ENCODE measurements at regions not wholly inside any gene's neighbourhood (a gene's known extent, or its start where the extent isn't known, plus 50 kb on each side); places are given as distances from the start of the nearest gene placed in this dataset.

- no peaks in the 10 kb centered on the region for H3K9me3 Mint-ChIP-seq
- DNase-seq (ENCODE audit: low spot score): no peak
- H4K20me1 ChIP-seq (replicated peaks; ENCODE audit: insufficient read depth): no peaks in the 10 kb centered on the region
Measured at GRCh38 chr3:25265284-25265683, 162.8 kb upstream of the RARB start.

More at GRCh38 chr3:25265284-25265683, 162.8 kb upstream of the RARB start:
- Histone ChIP-seq H3K4me3 (no peak overlapping the region), H3K79me2 (replicated peaks; ENCODE audit: insufficient read depth) (no peaks in the 10 kb centered on the region), H3K36me3 (ENCODE audit: insufficient read depth) (no peaks in the 10 kb centered on the region), H3K4me1 (ENCODE audit: insufficient read depth) (no peaks in the 10 kb centered on the region), H3K4me2 (no peak overlapping the region), H2AFZ (peak overlapping the region; percentile 64; the same call in 1 of the 2 replicates), H3F3A (replicated peaks; ENCODE audit: low read depth) (no peaks in the 10 kb centered on the region), H3K9me2 (ENCODE audit: insufficient read depth) (no peaks in the 10 kb centered on the region; the same call in 1 of the 2 replicates), H3K27ac (ENCODE audit: low read depth) (no peak overlapping the region), H3K27me3 (ENCODE audit: insufficient read depth) (no peaks in the 10 kb centered on the region)
- Mint-ChIP-seq H3K4me3 (no peak overlapping the region), H3K36me3 (ENCODE audit: low read depth) (no peaks in the 10 kb centered on the region), H3K27ac (no peak overlapping the region), H3K4me1 (no peaks in the 10 kb centered on the region), H3K27me3 (ENCODE audit: insufficient read depth, low read depth, poor library complexity) (peaks cover 2% of the 10 kb centered on the region)
- no peak for ATAC-seq
- no peak for TF ChIP-seq POLR2AphosphoS5 (IDR thresholded peaks at IDR 0.05; ENCODE audit: low read depth)
- TF ChIP-seq ETS1 (IDR thresholded peaks at IDR 0.05): no peak
- TF ChIP-seq EZH2phosphoT487 (IDR thresholded peaks at IDR 0.05; ENCODE audit: unreplicated experiment): no peak
- no peak for TF ChIP-seq ZNF114 (CRISPR knock-in tag; IDR thresholded peaks at IDR 0.05)
- TF ChIP-seq JUNB (IDR thresholded peaks at IDR 0.05; ENCODE audit: unreplicated experiment): no peak
- TF ChIP-seq REST (IDR thresholded peaks at IDR 0.05; ENCODE audit: unreplicated experiment): no peak
- no peak for TF ChIP-seq NANOG (IDR thresholded peaks at IDR 0.05; ENCODE audit: borderline replicate concordance)
- no peak for TF ChIP-seq EZH2 (IDR thresholded peaks at IDR 0.05; ENCODE audit: low read depth, unreplicated experiment)
- no peak for TF ChIP-seq ZNF462 (CRISPR knock-in tag; IDR thresholded peaks at IDR 0.05)
- TF ChIP-seq CTCF (conservative IDR thresholded peaks at IDR 0.05; ENCODE audit: low read depth in 2 of 2): no peak
- TF ChIP-seq CREB1 (CRISPR knock-in tag; IDR thresholded peaks at IDR 0.05; ENCODE audit: low read depth): no peak
- TF ChIP-seq STAT1 (IDR thresholded peaks at IDR 0.05; ENCODE audit: unreplicated experiment): no peak
- TF ChIP-seq ZNF331 (CRISPR knock-in tag; IDR thresholded peaks at IDR 0.05; ENCODE audit: low read depth): no peak
